ENCODE measurements at regions not wholly inside any gene's neighbourhood (a gene's known extent, or its start where the extent isn't known, plus 50 kb on each side); places are given as distances from the start of the nearest gene placed in this dataset.
A peak's percentile ranks its signal among the peaks of the same experiment; 100 is the strongest.

DNA sequence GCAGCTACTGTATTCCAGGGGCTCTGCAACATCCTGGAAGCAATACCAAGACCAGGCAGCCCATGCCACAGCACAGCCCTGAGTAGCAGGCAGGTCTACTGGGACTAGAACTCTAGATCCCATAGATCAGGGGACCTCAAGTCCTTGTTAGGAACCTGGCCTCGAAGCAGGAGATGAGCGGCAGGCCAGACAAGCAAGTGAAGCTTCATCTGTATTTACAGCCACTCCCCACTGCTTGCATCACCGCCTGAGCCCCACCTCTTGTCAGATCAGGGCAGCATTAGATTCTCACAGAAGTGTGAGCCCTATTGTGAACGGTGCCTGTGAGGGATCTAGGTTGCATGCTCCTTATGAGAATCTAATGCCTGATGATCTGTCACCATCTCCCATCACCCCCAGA is 295.7 kb upstream of the TNRC6C start:
- no peak overlapping the region for H3K27ac Mint-ChIP-seq
- POLR2A ChIA-PET, result interaction anchor here (2.0 kb wide), 1 partner anchor 17 kb away, joined by 9 read pairs; no protein-coding TSS in a partner anchor
- DNase-seq, result no peak
- peaks cover 9% of the 10 kb centered on the region for H3K9me3 Mint-ChIP-seq
- peaks cover 17% of the 10 kb centered on the region for H3K36me3 Mint-ChIP-seq
- H3K4me1 Mint-ChIP-seq, result peaks cover 25% of the 10 kb centered on the region
- peaks cover 17% of the 10 kb centered on the region for H3K27me3 Mint-ChIP-seq
- H3K4me3 Mint-ChIP-seq, result no peak overlapping the region
- no peak for ATAC-seq (ENCODE audit: low read depth)

DNA sequence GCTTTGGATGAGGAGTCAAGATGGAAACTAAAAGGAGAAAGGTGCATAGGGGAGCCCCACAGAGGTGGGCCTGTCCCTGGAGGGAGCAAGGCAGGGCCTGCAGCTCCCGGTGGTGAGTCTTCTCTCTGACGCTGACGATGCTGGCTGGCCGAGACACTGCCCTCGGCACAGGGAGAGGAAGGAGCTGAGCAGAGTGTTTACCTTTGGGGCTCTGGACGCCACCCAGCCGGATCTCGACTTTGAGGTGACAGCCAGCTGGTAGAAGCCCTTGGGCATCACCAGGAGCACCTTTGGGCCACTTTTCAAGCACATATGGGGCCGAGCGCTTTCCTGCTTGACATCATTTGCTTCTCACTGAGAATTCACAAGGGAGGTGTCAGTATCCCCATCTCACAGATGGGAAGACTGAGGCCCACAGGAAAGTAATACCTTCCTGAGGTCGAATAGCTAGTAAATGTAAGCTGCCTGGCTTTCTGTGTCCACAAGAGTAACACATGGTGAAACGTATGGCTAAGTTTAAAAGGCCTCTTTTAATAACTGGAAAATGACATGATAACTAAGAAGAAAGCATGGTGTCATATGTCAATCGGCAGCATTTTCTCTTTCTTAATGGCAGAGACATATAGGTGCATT is 294.3 kb upstream of the TNRC6C start:
- POLR2A ChIA-PET, result interaction anchor here (2.0 kb wide), 1 partner anchor 19 kb away, joined by 9 read pairs; no protein-coding TSS in a partner anchor
- no peak for DNase-seq
- Mint-ChIP-seq H3K4me3 (no peak overlapping the region), H3K9me3 (peaks cover 13% of the 10 kb centered on the region), H3K27ac (peak overlapping the region; percentile 7), H3K4me1 (peaks cover 31% of the 10 kb centered on the region), H3K27me3 (peaks cover 12% of the 10 kb centered on the region), H3K36me3 (peaks cover 27% of the 10 kb centered on the region)
- ATAC-seq (ENCODE audit: low read depth), result no peak

DNA sequence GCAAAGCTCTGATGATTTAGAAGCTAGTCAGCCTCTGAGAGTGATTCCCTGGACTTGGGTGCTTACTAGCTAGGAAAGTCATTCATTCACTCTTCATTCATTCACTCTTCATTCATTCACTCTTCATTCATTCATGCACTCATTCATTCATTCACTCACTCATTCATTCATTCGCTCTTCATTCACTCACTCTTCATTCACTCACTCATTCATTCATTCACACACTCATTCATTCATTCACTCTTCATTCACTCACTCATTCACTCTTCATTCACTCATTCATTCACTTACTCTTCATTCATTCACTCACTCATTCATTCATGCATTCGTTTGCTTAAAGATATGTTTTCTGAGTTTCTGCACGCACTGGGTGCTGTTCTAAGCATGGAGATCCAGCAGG is 292.7 kb upstream of the TNRC6C start:
- H3K27me3 Mint-ChIP-seq, result peaks cover 6% of the 10 kb centered on the region
- peak overlapping the region; percentile 95 for H3K27ac Mint-ChIP-seq
- DNase-seq, result no peak
- ATAC-seq (ENCODE audit: low read depth), result no peak
- POLR2A ChIA-PET, result interaction anchor here (1.0 to 3.0 kb wide), 3 partner anchors 20 to 292 kb away, joined by 3 to 19 read pairs (median 4); partner anchors contain the start of gene TNRC6C
- peak overlapping the region; percentile 92 for H3K4me3 Mint-ChIP-seq
- H3K9me3 Mint-ChIP-seq, result peaks cover 18% of the 10 kb centered on the region
- peaks cover 35% of the 10 kb centered on the region for H3K36me3 Mint-ChIP-seq
- H3K4me1 Mint-ChIP-seq, result peaks cover 36% of the 10 kb centered on the region

DNA sequence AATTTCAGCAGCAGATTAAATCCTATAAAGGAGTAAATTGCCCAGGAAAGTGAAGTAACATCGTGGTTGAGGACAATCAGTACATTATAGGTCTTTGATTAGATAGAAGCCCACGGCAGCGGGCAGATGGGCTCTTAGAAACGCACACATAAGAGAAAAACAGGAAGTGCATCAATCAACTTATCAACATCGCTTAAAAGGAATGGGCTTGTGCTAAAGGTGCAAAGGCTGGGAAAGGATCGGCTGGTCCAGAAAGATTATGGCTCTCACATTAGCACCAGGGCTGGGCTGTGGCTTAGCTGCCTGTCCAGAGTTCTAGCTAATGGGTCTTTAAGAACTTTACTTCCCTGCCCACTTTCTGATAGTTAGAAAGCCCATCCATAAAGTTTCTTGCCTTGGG is 292.0 kb upstream of the TNRC6C start:
- peak; percentile 53 for ATAC-seq (ENCODE audit: low read depth)
- Mint-ChIP-seq H3K9me3 (peaks cover 18% of the 10 kb centered on the region), H3K4me1 (peaks cover 36% of the 10 kb centered on the region), H3K27ac (peak overlapping the region; percentile 95), H3K36me3 (peaks cover 38% of the 10 kb centered on the region), H3K27me3 (peaks cover 6% of the 10 kb centered on the region), H3K4me3 (peak overlapping the region; percentile 92)
- DNase-seq, result no peak
- POLR2A ChIA-PET, result interaction anchor here (0.7 to 3.0 kb wide), 11 partner anchors 16 to 291 kb away, joined by 3 to 19 read pairs (median 5); partner anchors contain the start of gene TNRC6C

DNA sequence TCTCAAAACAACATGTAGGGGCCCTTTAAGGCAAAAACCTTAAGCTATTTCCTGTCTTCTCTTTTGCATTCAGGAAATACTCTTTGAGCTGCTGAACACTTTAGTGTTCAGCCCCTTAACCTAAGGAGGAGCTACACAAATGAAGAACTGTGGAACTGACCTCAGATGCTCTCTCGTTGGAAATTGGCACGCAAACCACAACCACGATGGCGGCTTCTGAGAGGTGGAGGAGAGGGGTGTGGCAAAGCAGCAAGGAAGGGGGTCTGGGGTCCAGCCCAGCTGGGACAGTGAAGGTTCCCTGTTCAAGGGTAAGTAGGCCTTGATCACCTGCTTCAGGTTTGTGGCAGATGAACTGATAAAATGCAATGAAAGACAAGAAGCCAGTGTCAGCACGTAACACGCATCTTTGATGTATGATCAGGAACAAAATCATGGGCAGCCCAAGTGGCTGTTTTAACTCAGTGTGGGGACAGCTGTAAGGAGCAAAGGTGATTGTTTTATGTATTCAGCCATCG is 291.6 kb upstream of the TNRC6C start:
- Mint-ChIP-seq H3K27me3 (peaks cover 6% of the 10 kb centered on the region), H3K4me3 (peak overlapping the region; percentile 92), H3K27ac (peak overlapping the region; percentile 95), H3K9me3 (peaks cover 18% of the 10 kb centered on the region), H3K36me3 (peaks cover 42% of the 10 kb centered on the region), H3K4me1 (peaks cover 40% of the 10 kb centered on the region)
- peak; percentile 92 for ATAC-seq (ENCODE audit: low read depth)
- POLR2A ChIA-PET, result interaction anchor here (0.7 to 3.0 kb wide), 11 partner anchors 16 to 291 kb away, joined by 3 to 19 read pairs (median 5); partner anchors contain the start of gene TNRC6C
- DNase-seq, result peak; percentile 87

DNA sequence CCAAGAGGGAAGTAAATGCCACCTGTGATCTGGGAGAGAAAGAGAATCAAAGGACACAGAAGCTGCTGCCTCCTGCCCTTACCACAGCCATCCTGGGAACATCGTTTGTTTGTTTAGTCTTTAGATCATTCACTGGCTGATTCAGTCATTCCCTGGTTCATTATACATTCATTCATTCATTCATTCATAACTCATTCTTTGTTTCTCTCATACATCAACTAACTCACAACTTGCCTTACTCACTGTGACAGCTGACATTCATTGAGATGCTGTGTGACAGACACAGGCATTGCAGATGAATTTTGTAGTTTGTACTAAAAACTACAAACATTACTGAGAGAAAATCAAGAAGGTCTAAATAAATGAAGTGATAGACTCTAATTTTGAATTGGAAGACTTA is 291.0 kb upstream of the TNRC6C start:
- peaks cover 4% of the 10 kb centered on the region for H3K27me3 Mint-ChIP-seq
- H3K27ac Mint-ChIP-seq, result peak overlapping the region; percentile 95
- POLR2A ChIA-PET, result interaction anchor here (1.0 to 3.0 kb wide), 9 partner anchors 17 to 290 kb away, joined by 3 to 19 read pairs (median 8); partner anchors contain the start of gene TNRC6C
- ATAC-seq (ENCODE audit: low read depth), result peak; percentile 10
- H3K9me3 Mint-ChIP-seq, result peaks cover 18% of the 10 kb centered on the region
- peak overlapping the region; percentile 92 for H3K4me3 Mint-ChIP-seq
- H3K36me3 Mint-ChIP-seq, result peaks cover 47% of the 10 kb centered on the region
- DNase-seq, result no peak
- H3K4me1 Mint-ChIP-seq, result peaks cover 40% of the 10 kb centered on the region

DNA sequence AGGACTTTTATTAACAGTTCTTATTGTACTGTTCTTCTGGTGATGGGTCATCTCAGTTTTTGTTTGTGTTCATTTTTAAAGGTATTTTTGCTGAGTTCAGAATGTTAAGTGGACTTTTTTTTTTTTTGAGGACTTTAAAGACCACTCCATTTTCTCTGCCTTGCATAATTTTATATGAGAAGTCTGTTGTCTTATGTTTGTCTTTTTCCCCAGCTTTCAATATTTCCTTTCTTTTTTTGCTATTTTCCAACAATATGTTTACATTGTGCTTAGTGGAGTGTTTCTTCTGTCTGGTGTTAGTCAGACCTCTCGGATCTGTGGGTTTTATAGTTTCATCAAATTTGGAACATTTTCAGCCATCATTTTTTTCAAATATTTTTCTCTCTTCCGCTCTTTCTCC is 290.0 kb upstream of the TNRC6C start:
- POLR2A ChIA-PET, result interaction anchor here (2.4 kb wide), 1 partner anchor 58 kb away, joined by 18 read pairs; no protein-coding TSS in a partner anchor
- Mint-ChIP-seq H3K27me3 (no peaks in the 10 kb centered on the region), H3K4me1 (peaks cover 36% of the 10 kb centered on the region), H3K9me3 (peaks cover 18% of the 10 kb centered on the region), H3K27ac (peak overlapping the region; percentile 84), H3K36me3 (peaks cover 52% of the 10 kb centered on the region), H3K4me3 (peak overlapping the region; percentile 77)
- no peak for ATAC-seq (ENCODE audit: low read depth)
- DNase-seq, result no peak

DNA sequence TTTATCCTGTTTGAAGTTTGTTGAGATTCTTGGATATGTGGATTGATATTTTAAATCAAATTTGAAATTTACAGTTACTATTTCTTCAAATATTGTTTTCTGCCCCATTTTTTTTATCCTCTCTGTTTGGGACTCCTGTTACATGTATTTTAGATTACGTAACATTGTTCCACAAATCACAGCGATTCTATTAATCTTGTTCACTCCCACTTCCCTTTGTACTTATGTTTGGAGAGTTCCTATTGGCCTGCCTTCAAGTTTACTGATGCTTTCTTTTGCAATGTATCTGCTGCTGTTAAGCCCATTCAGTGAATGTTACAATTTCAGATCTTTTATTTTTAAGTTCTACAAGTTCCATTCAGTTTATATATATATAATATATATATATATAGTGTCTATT is 288.3 kb upstream of the TNRC6C start:
- Mint-ChIP-seq H3K4me3 (no peak overlapping the region), H3K27ac (no peak overlapping the region)

DNA sequence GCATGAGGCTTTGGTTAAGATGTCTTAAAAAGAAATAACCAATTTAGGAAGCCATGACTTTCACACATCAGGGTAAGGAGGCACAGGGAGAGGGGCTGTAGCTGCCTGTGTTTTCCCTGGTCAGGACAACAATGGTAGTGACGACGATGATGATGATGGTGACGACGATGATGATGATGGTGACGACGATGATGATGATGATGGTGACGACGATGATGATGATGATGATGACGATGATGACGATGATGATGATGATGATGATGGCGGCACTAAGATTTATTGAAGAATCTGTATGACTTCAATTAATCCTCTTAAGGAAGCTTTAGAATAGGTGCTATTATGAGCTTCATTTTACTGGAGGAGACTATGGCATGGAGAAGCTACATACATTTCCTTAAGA is 284.1 kb upstream of the TNRC6C start:
- no peak overlapping the region for H3K27ac Mint-ChIP-seq
- POLR2A ChIA-PET, result no interaction called here
- peaks cover 9% of the 10 kb centered on the region for H3K4me1 Mint-ChIP-seq
- H3K4me3 Mint-ChIP-seq, result no peak overlapping the region
- DNase-seq, result no peak
- ATAC-seq (ENCODE audit: low read depth), result no peak
- no peaks in the 10 kb centered on the region for H3K27me3 Mint-ChIP-seq
- peaks cover 4% of the 10 kb centered on the region for H3K9me3 Mint-ChIP-seq
- peaks cover 37% of the 10 kb centered on the region for H3K36me3 Mint-ChIP-seq

More for the DNA sequence above, 288.3 kb upstream of the TNRC6C start:
- H3K36me3 Mint-ChIP-seq, result peaks cover 59% of the 10 kb centered on the region
- H3K4me1 Mint-ChIP-seq, result peaks cover 34% of the 10 kb centered on the region
- H3K27me3 Mint-ChIP-seq, result no peaks in the 10 kb centered on the region
- POLR2A ChIA-PET, result no interaction called here
- peaks cover 17% of the 10 kb centered on the region for H3K9me3 Mint-ChIP-seq
- no peak for ATAC-seq (ENCODE audit: low read depth)
- DNase-seq, result no peak

DNA sequence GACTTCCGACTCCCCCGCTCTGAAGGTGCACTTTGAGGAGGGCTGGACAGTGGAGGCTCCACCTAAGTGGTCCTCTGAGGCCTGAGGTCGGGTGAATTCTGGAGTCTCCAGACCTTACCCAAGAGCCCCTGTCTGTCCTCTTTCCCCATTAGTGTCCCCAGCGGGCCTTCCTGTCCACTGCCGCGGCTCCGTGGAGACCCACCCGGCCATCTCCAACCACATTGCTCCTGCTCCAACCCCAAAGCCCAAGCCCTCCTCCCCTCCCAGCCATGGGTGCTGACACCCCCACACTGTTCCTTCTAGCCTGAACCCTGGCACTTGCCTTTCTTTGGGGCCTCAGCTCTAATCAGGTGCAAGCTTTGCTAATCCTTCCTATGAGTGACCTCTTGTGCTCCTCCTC is 283.1 kb upstream of the TNRC6C start:
- DNase-seq (no peak), ATAC-seq (ENCODE audit: low read depth) (no peak)
- POLR2A ChIA-PET, result no interaction called here
- H3K27me3 Mint-ChIP-seq, result no peaks in the 10 kb centered on the region
- H3K4me1 Mint-ChIP-seq, result peaks cover 6% of the 10 kb centered on the region
- peaks cover 31% of the 10 kb centered on the region for H3K36me3 Mint-ChIP-seq
- H3K9me3 Mint-ChIP-seq, result no peaks in the 10 kb centered on the region
- no peak overlapping the region for H3K4me3 Mint-ChIP-seq
- no peak overlapping the region for H3K27ac Mint-ChIP-seq

DNA sequence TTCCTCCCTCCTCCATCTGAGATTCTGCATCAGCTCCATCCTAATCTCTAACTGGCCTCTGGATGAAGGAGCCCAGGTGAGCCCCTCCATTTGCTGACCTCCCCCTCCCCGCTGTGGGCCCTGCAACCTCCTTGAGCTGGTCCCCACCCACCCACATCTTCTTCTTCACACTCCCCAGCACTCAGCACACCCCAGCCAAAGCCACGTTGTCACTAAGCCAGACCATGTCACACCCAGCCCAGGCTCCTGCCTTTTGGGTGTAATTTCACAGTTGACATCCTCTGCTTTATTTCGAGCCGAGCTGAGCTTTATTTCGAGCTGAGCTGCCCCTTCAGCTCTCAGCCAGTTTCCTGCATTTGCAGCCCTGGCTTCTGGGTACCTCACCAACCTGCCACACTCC is 282.7 kb upstream of the TNRC6C start:
- Mint-ChIP-seq H3K4me3 (no peak overlapping the region), H3K36me3 (peaks cover 29% of the 10 kb centered on the region), H3K9me3 (no peaks in the 10 kb centered on the region), H3K4me1 (peaks cover 4% of the 10 kb centered on the region), H3K27me3 (no peaks in the 10 kb centered on the region), H3K27ac (no peak overlapping the region)
- POLR2A ChIA-PET, result no interaction called here
- ATAC-seq (ENCODE audit: low read depth) (no peak), DNase-seq (no peak)

DNA sequence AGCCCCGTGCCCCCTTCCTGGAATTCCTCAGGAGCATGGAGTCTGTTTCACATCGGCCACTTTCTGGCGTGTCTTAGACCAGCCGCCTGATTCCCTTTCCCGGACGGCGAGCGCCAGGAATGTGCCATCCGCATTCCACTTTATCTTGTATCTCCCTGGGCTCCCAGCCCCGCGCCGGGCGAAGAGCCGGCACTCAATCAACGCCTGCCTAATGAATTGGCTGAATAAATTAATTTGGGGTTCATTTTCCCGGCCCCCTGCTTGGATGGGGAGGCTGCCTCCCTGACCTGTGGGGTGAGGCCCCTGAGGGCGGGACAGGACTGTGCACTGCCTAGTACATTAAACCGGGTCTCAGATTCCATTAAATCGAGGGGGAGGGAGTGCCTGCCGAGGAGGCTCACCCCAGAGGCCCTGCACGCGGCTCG is 282.3 kb upstream of the TNRC6C start:
- POLR2A ChIA-PET, result no interaction called here

DNA sequence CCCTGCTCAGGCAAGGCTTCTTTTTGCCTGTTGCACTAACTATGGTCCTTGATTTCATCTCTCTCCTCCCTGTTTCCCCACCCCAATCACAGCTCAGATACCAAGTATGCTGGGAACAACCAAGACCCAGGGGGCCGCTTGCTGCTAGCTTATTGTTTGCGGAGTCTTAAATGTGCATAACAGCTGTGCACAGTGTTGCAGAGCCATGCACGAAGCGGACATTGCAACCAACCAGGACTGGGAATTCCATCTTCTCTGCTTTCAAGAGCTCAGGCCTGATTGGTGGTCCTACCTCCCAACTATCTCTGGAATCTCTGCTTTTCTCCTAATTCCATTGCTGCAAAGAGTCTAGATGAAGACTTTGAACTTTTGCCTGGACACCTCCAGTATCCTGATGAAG is 281.3 kb upstream of the TNRC6C start:
- no peaks in the 10 kb centered on the region for H3K27me3 Mint-ChIP-seq
- H3K36me3 Mint-ChIP-seq, result peaks cover 19% of the 10 kb centered on the region
- no peak for ATAC-seq (ENCODE audit: low read depth)
- no peak overlapping the region for H3K4me3 Mint-ChIP-seq
- H3K9me3 Mint-ChIP-seq, result no peaks in the 10 kb centered on the region
- POLR2A ChIA-PET, result no interaction called here
- DNase-seq, result no peak
- no peaks in the 10 kb centered on the region for H3K4me1 Mint-ChIP-seq
- no peak overlapping the region for H3K27ac Mint-ChIP-seq

More for the DNA sequence above, 282.3 kb upstream of the TNRC6C start:
- H3K4me1 Mint-ChIP-seq, result peaks cover 4% of the 10 kb centered on the region
- H3K9me3 Mint-ChIP-seq, result no peaks in the 10 kb centered on the region
- DNase-seq (no peak), ATAC-seq (ENCODE audit: low read depth) (no peak)
- no peaks in the 10 kb centered on the region for H3K27me3 Mint-ChIP-seq
- no peak overlapping the region for H3K4me3 Mint-ChIP-seq
- no peak overlapping the region for H3K27ac Mint-ChIP-seq
- peaks cover 26% of the 10 kb centered on the region for H3K36me3 Mint-ChIP-seq

DNA sequence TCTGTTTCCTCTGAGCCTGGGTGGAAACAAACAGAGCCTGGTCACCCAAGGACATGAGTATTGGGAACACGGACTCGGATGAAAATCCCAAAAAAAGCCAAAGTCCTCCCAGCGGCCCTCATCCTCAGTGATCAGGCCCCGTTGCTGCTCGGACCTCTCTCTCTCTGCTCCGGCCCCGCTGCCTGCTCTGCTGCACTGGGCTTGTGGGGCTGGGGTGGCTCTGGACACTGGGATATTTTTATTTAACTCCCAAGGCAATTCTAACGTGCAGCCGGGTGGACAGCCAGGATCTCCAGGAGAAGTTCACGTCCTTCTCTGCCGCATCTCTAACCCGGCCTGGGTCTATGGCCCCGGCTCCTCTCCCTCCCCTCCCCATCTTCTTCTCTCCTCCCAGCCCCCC is 280.9 kb upstream of the TNRC6C start:
- ATAC-seq (ENCODE audit: low read depth), result no peak
- H3K9me3 Mint-ChIP-seq, result no peaks in the 10 kb centered on the region
- no peak for DNase-seq
- H3K36me3 Mint-ChIP-seq, result peaks cover 16% of the 10 kb centered on the region
- no peaks in the 10 kb centered on the region for H3K4me1 Mint-ChIP-seq
- peak overlapping the region; percentile 31 for H3K27ac Mint-ChIP-seq
- H3K4me3 Mint-ChIP-seq, result no peak overlapping the region
- POLR2A ChIA-PET, result no interaction called here
- no peaks in the 10 kb centered on the region for H3K27me3 Mint-ChIP-seq

Data from activated naive CD8-positive, alpha-beta T cell treated with anti-CD3 and anti-CD28 coated beads, Interleukin-2, amount 10 ng/mL, durations not matched to agents 7 days and 5 days (primary cell).